A673 (cell line): ENCODE measurements at regions not wholly inside any gene's neighbourhood (a gene's known extent, or its start where the extent isn't known, plus 50 kb on each side); places are given as distances from the start of the nearest gene placed in this dataset.

Experiments
- EZH2 ChIP-seq: fragments of 200-600 bp; sonication (generic); IDR thresholded peaks from 2 replicates; pipeline ENCODE4 v1.6.1; 2017; ENCODE audit warnings: borderline replicate concordance, low read depth, mild to moderate bottlenecking, mixed read lengths, antibody characterized with exemption, low read length; ENCODE audit not compliant: poor library complexity, severe bottlenecking
- TF ChIP-seq, protein P1 (sequence below): fragments of 300-800, 200-600 bp; sonication (generic); conservative IDR thresholded peaks from 2 replicates; pipeline ENCODE4 v1.5.1; 2017; ENCODE audit warnings: low read depth, mild to moderate bottlenecking, antibody characterized with exemption, low read length, moderate library complexity, mixed read lengths

DNA sequence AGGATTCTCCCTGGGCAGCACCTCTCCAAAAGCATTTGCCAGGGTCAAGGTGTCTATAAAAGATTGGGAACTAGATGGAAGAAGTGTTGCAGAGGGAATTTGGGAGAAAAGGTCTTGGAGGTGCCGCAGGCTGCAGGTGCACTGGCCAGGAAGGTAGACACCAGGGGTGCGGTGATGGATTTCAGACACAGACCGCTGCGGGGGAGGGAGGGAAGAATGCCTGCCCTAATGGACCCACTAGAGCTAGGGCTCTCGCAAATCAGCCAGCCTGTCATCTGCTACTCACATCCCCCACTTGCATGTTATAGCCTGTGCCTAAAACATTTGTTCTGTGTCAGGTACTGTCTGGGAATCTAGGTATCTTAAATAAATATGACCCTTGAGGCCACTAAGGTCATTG lies 193.6 kb upstream of the SLC24A3 start:
- TF ChIP-seq, protein P1, sequence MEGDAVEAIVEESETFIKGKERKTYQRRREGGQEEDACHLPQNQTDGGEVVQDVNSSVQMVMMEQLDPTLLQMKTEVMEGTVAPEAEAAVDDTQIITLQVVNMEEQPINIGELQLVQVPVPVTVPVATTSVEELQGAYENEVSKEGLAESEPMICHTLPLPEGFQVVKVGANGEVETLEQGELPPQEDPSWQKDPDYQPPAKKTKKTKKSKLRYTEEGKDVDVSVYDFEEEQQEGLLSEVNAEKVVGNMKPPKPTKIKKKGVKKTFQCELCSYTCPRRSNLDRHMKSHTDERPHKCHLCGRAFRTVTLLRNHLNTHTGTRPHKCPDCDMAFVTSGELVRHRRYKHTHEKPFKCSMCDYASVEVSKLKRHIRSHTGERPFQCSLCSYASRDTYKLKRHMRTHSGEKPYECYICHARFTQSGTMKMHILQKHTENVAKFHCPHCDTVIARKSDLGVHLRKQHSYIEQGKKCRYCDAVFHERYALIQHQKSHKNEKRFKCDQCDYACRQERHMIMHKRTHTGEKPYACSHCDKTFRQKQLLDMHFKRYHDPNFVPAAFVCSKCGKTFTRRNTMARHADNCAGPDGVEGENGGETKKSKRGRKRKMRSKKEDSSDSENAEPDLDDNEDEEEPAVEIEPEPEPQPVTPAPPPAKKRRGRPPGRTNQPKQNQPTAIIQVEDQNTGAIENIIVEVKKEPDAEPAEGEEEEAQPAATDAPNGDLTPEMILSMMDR, result no peak
- no peak for TF ChIP-seq EZH2
